AG09319 (cell line): ENCODE measurements at regions not wholly inside any gene's neighbourhood (a gene's known extent, or its start where the extent isn't known, plus 50 kb on each side); places are given as distances from the start of the nearest gene placed in this dataset.

Source experiments
- DNase-seq: peaks from one replicate; pipeline ENCODE4 v3.0.0-alpha.2; 2010; ENCODE audit warnings: low read depth; ENCODE audit errors: extremely low read depth
- CTCF ChIP-seq: IDR thresholded peaks from 2 replicates; pipeline ENCODE4 v1.5.1; 2011; ENCODE audit warnings: low read depth, mild to moderate bottlenecking, inconsistent platforms, low read length, moderate library complexity

GRCh38 chr2:181399027-181399426 is 58.2 kb upstream of the ITGA4 start:
- TF ChIP-seq CTCF, result no peak
- no peak for DNase-seq

- DNase-seq, result no peak
- no peak for TF ChIP-seq CTCF
Observed at GRCh38 chr2:181404472-181404871, 52.7 kb upstream of the ITGA4 start.

GRCh38 chr2:181407171-181407570 is 50.0 kb upstream of the ITGA4 start:
- no peak for DNase-seq
- TF ChIP-seq CTCF, result no peak
